Esophagus squamous epithelium (tissue), 5 donors: ENCODE measurements at regions not wholly inside any gene's neighbourhood (a gene's known extent, or its start where the extent isn't known, plus 50 kb on each side); places are given as distances from the start of the nearest gene placed in this dataset.
"Not testable (repeated sequence)": the region's sequence is repeated elsewhere in the genome, so short reads cannot be mapped to it uniquely, and the experiment has no call there.

Experiments used
- DNase-seq: peaks from one replicate; lab custom pipeline; 2025; lab: John Stamatoyannopoulos, UW
- H3K27ac ChIP-seq, 4 donors: fragments of 200-600 bp; sonication (generic); one replicate each; pipeline ENCODE4 v1.5.1; 2016 to 2019; ENCODE audit warnings: mild to moderate bottlenecking in 1 of 4
- H3K27me3 ChIP-seq, 4 donors: fragments of 200-600 bp; sonication (generic); 1 replicate in 3 of 4; 2 replicates in 1 of 4; pipeline versions ENCODE4 v1.5.1 to v1.6.0; 2017 to 2021; ENCODE audit warnings: antibody characterized with exemption in 1 of 4
- H3K36me3 ChIP-seq, 3 donors: fragments of 200-600 bp; sonication (generic); one replicate each; pipeline ENCODE4 v1.5.1; 2016 to 2019
- H3K4me1 ChIP-seq, 3 donors: fragments of 200-600 bp; sonication (generic); one replicate each; pipeline ENCODE4 v1.5.1; 2017 to 2019
- H3K4me3 ChIP-seq, 4 donors: fragments of 200-600 bp; sonication (generic); 1 replicate in 3 of 4; 2 replicates in 1 of 4; pipeline ENCODE4 v1.5.1; 2016 to 2019; ENCODE audit warnings: mild to moderate bottlenecking in 2 of 4, moderate library complexity in 1 of 4
- H3K9me3 ChIP-seq, 3 donors: fragments of 200-600 bp; sonication (generic); one replicate each; pipeline ENCODE4 v1.5.1; 2016 to 2019
- POLR2A ChIP-seq, 4 donors: fragments of 450-650 bp; IDR thresholded peaks; one replicate each; pipeline ENCODE4 v1.6.1; 2017; ENCODE audit warnings: antibody characterized with exemption in 4 of 4, mild to moderate bottlenecking in 4 of 4, moderate library complexity in 3 of 4
- WGBS, 2 donors: methylation state at CpG; one replicate each; pipeline ENCODE4 v1.1.5; 2018; 5-methylcytosine and 5-hydroxymethylcytosine counted together
- intact Hi-C: fragments of 100-400 bp; cut with DNase I; formaldehyde crosslinking; loops from one replicate; pipeline ENCODE4 v1.15.0; 2022
- TF ChIP-seq, protein P1 (sequence below), 6 experiments: fragments of 450-650 bp in 4 of 6; fragments of 200-600 bp in 2 of 6; sonication (generic) in 2 of 6; IDR thresholded peaks; one replicate each; pipeline ENCODE4 v1.5.1; 2016 to 2019; ENCODE audit warnings: antibody characterized with exemption in 6 of 6, mild to moderate bottlenecking in 4 of 6, moderate library complexity in 4 of 6
- donor health status: DM: yes; HTN: yes; CAD: no.

GRCh38 chr11:66789097-66789890 lies 53.9 kb upstream of the RCE1 start:
- H3K4me3 ChIP-seq = no peak overlapping the region
- TF ChIP-seq POLR2A (IDR thresholded peaks at IDR 0.05) = no peak
- TF ChIP-seq, protein P1, sequence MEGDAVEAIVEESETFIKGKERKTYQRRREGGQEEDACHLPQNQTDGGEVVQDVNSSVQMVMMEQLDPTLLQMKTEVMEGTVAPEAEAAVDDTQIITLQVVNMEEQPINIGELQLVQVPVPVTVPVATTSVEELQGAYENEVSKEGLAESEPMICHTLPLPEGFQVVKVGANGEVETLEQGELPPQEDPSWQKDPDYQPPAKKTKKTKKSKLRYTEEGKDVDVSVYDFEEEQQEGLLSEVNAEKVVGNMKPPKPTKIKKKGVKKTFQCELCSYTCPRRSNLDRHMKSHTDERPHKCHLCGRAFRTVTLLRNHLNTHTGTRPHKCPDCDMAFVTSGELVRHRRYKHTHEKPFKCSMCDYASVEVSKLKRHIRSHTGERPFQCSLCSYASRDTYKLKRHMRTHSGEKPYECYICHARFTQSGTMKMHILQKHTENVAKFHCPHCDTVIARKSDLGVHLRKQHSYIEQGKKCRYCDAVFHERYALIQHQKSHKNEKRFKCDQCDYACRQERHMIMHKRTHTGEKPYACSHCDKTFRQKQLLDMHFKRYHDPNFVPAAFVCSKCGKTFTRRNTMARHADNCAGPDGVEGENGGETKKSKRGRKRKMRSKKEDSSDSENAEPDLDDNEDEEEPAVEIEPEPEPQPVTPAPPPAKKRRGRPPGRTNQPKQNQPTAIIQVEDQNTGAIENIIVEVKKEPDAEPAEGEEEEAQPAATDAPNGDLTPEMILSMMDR (IDR thresholded peaks at IDR 0.05) = no peak
- H3K27me3 ChIP-seq = no peaks in the 10 kb centered on the region
- H3K4me1 ChIP-seq = peaks cover 0 to 12% (median 0%) of the 10 kb centered on the region in 3 donors
- H3K27ac ChIP-seq = no peak overlapping the region
- no peaks in the 10 kb centered on the region for H3K9me3 ChIP-seq
- peaks cover 0 to 24% (median 0%) of the 10 kb centered on the region in 3 donors for H3K36me3 ChIP-seq
- intact Hi-C loops = no loop called here
- WGBS, 2 donors = 83 to 85% methylated on average over 2 of the region's 2 CpGs
- DNase-seq = no peak

GRCh38 chr11:66787934-66788758 lies 55.1 kb upstream of the RCE1 start:
- no peaks in the 10 kb centered on the region for H3K9me3 ChIP-seq
- DNase-seq = no peak
- peaks cover 0 to 29% (median 0%) of the 10 kb centered on the region in 3 donors for H3K36me3 ChIP-seq
- peaks cover 0 to 12% (median 0%) of the 10 kb centered on the region in 3 donors for H3K4me1 ChIP-seq
- peak overlapping the region in 1 of 4 donors; percentile 29 for H3K27ac ChIP-seq
- intact Hi-C loops = no loop called here
- 67 to 76% methylated on average over 3 of the region's 3 CpGs for WGBS, 2 donors
- TF ChIP-seq, protein P1 (IDR thresholded peaks at IDR 0.05) = no peak
- no peak for TF ChIP-seq POLR2A (IDR thresholded peaks at IDR 0.05)
- no peaks in the 10 kb centered on the region for H3K27me3 ChIP-seq
- H3K4me3 ChIP-seq = no peak overlapping the region

DNA sequence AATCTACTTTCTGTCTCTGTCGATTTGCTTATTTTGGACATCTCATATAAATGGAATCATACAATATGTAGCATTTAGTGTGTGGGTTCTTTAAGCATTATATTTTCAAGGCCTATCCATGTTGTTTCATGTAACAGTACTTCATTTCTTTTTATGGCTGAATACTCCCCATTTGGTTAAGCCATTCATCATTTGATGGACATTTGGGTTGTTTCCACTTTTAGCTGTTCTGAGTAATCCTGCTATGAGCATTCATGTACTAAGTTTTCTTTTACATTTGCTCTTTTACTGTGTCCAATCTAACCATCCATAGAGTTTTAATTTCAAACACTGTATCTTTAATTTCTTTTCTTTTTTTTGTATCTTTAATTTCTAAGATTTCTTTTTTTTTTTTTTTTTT lies 55.6 kb upstream of the SPTBN2 start:
- TF ChIP-seq POLR2A (IDR thresholded peaks at IDR 0.05) = no peak
- TF ChIP-seq, protein P1 (IDR thresholded peaks at IDR 0.05) = no peak
- DNase-seq = no peak
- Histone ChIP-seq H3K36me3 (peaks cover 0 to 40% (median 0%) of the 10 kb centered on the region in 3 donors), H3K9me3 (no peaks in the 10 kb centered on the region), H3K4me1 (peaks cover 0 to 12% (median 0%) of the 10 kb centered on the region in 3 donors), H3K27me3 (no peaks in the 10 kb centered on the region), H3K4me3 (no peak overlapping the region), H3K27ac (no peak overlapping the region)
- WGBS, 2 donors = 52 to 72% methylated on average over 1 of the region's 1 CpG
- intact Hi-C loops = no loop called here

DNA sequence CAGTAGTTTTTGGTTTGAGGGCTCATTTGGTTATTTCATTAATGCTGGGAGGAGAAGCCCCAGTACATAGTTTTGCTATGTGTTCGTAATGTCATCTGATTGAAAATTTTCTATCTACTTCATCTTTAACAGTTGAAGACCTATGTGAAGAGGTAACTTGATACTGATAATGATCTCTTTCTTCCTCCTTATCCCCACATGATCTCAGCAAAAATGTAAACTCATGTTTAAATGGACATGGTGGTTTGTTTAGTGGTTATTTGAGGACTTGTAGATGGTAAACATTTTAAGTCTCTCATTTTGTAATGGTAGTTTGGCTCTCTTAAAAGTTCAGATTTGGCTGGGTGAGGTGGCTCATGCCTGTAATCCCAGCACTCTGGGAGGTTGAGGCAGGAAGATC lies 53.7 kb upstream of the SPTBN2 start:
- H3K27ac ChIP-seq = no peak overlapping the region
- no peaks in the 10 kb centered on the region for H3K9me3 ChIP-seq
- H3K4me1 ChIP-seq = no peaks in the 10 kb centered on the region
- peaks cover 0 to 28% (median 0%) of the 10 kb centered on the region in 3 donors for H3K36me3 ChIP-seq
- no peak overlapping the region for H3K4me3 ChIP-seq
- intact Hi-C loops = no loop called here
- H3K27me3 ChIP-seq = no peaks in the 10 kb centered on the region
- WGBS, 2 donors = 90 to 100% methylated on average over 1 of the region's 1 CpG
- TF ChIP-seq, protein P1 (IDR thresholded peaks at IDR 0.05) = no peak
- no peak for TF ChIP-seq POLR2A (IDR thresholded peaks at IDR 0.05)
- no peak for DNase-seq

- H3K4me3 ChIP-seq, intact Hi-C loops, H3K9me3 ChIP-seq, H3K27ac ChIP-seq, DNase-seq, H3K27me3 ChIP-seq, H3K4me1 ChIP-seq: not testable (repeated sequence)
- WGBS, 2 donors = 88 to 94% methylated on average over 4 of the region's 4 CpGs
- peaks cover 0 to 29% (median 0%) of the 10 kb centered on the region in 3 donors for H3K36me3 ChIP-seq
Observed at GRCh38 chr11:66779651-66780050, 50.6 kb upstream of the SPTBN2 start.
